ENCODE measurements at regions not wholly inside any gene's neighbourhood (a gene's known extent, or its start where the extent isn't known, plus 50 kb on each side); places are given as distances from the start of the nearest gene placed in this dataset.
"Not testable (repeated sequence)": the region's sequence is repeated elsewhere in the genome, so short reads cannot be mapped to it uniquely, and the experiment has no call there.

DNA sequence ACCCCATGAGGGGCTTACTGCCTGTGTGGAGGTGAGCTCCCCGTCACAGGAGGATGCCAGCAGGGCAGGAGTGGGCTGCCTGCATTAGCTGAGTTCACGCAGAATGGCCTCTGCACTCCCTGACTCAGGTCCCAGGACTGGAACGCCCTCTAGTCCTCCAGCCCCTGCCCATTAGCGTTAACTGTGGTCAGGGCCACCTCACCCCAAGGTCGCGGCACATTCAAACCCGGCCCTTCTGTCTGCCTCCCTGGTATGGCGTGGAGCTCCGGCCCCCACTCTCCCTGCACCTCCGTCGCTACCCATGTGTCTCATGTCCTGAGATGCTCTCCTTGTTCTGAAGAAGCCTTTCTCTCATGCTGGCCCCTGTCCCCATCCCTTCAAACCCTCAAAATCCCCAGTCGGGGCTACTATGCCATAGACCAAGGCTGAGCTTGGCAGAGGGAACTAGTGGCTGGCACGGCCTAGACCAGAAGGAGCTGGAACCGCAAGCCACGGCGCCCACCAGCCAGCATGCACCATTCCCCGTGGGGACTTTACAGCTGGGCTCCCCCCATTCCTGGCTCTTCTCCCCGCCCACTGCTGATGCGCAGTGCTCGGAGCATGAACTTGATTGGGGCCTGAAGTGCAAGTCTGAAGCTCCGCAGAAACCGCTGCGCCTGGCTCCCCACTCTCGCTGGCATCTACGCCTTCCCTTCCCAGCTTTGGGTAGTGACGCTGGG is 79.5 kb upstream of the RTL6 start:
- intact Hi-C loops (cut with micrococcal nuclease) = no loop called here

DNA sequence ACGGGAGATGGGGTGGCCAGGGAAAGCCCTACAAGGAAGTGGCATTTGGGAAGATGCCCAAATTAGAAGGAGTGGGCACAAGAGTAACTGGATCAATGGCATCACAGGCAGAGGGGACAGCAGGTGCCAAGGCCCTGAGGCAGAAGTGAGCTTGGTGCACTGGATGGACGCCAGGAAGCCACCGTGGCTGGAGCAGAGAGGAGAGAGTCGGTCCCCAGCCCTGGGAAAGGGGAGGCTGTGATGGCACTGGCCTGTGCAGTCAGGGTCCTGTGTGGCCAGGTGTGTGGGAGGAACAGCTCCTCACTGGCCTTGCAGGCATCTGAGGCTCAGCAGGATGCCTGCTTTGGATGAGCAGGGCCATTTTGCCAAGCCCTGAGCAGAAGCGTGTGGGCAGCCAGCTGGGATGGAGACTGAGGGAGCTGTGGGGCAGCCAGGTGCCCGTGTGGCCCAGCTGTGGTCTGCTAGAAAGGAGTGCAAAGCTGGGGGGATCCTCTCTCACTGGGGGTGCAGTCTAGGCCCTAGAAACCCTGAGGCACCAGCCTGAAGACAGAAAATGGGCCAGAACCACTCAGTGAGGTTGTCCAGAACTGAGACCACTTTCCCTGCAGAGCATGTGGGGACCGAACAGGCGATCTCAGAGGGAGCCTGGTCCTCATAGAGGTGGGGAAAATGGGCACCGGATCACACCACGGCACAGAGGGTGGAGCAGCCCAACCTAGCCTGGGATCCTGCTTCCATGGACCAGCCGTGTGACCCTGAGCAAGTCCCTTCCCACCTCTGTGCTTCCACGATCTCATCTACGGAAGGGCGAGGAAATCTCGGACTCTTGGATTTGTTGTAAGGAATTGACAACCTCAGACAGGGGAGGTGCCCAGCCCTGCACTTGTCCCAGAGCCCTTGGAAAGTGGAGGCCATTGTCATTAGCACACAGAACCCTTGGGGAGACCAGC is 78.6 kb upstream of the RTL6 start:
- intact Hi-C loops (cut with micrococcal nuclease) = no loop called here

DNA sequence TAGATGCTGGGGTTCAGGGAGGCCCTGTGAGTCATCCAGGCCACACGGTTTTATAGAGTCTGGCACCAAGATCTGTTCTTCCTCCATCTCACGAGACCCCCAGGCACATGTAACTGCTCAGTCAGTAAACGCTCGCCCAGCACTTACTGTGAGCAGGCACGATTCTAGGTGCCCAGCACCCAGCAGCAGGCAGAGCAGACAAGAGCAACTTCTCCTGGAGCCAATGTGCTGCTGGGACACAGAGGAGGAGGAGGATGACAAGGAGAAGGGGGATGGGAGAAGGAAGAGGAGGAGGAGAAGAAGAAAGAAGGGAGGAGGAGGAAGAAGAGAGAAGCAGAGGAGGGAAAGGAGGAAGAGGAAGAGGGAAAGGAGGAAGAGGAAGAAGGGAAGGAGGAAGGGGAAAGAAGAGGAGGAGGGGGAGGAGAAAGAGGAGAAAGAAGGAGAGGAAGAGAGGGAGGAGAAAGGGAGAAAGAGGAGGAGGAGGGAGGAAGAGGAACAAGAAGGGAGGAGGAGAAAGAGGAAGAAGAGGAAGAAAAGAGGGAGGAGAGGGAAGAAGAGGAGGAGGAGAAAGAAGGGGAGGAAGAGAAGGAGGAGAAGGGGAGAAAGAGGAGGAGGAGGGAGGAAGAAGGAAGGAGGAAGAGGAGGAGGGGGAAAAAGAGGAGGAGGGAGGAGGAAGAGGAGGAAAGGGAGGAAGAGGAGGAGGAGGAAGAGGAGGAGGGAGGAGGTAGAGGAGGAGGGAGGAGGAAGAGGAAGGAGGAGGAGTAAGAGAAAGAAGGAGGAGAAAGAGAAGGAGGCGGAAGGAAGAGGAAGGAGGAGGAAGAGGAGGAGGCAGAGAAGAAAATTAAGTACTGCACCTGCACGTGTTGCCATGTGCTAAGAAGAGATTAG is 77.6 kb upstream of the RTL6 start:
- intact Hi-C loops (cut with micrococcal nuclease) = no loop called here

- intact Hi-C loops (cut with micrococcal nuclease) = no loop called here
These were observed 76.8 kb upstream of the RTL6 start for GRCh38 chr22:44574640-44575380.

GRCh38 chr22:44574057-44574639 is 76.1 kb upstream of the RTL6 start:
- intact Hi-C loops (cut with micrococcal nuclease) = no loop called here

- intact Hi-C loops (cut with micrococcal nuclease) = no loop called here
These were observed 75.4 kb upstream of the RTL6 start for GRCh38 chr22:44573451-44573850.

- intact Hi-C loops (cut with micrococcal nuclease) = no loop called here
These were observed 74.6 kb upstream of the RTL6 start for GRCh38 chr22:44572414-44573207.

DNA sequence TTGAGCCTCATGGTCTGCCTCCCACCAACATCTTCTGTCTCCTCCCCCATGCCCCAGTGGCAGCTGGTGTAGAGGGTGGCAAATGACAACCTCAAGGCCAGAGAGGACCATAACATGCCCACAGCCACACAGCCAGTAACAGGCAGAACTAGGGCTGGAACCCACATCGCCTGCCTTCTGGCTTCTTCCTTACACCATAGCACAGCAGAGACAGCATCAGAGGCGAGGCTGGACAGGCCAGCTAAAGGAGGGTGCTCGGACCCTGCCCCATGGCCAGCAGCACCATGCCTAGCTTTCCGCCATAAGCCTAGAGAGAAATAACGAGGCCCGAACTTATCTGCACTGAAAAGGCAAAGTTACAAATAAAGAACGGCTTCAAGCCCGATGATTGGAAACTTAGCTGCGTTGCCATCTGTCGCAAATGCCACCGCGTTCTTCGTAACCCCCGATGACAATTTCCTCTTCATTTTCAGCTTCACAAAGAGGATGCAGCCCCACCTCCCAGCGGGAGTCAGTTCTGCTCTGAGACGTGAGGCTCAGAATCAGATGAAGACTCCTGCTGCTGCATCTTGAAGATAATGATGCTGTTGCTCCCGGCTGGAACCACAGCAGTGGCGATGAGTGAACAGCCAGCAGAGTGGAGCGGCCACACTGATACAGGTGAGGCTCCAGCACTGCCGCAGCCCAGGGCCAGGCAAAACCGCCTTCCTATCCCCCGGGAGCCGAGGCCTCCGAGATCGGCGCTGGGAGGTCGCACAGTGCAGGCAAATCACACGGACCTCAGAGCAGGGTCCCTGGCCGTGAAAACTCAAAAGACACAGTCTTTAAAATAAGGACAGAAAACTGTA is 73.8 kb upstream of the RTL6 start:
- intact Hi-C loops (cut with micrococcal nuclease) = no loop called here

DNA sequence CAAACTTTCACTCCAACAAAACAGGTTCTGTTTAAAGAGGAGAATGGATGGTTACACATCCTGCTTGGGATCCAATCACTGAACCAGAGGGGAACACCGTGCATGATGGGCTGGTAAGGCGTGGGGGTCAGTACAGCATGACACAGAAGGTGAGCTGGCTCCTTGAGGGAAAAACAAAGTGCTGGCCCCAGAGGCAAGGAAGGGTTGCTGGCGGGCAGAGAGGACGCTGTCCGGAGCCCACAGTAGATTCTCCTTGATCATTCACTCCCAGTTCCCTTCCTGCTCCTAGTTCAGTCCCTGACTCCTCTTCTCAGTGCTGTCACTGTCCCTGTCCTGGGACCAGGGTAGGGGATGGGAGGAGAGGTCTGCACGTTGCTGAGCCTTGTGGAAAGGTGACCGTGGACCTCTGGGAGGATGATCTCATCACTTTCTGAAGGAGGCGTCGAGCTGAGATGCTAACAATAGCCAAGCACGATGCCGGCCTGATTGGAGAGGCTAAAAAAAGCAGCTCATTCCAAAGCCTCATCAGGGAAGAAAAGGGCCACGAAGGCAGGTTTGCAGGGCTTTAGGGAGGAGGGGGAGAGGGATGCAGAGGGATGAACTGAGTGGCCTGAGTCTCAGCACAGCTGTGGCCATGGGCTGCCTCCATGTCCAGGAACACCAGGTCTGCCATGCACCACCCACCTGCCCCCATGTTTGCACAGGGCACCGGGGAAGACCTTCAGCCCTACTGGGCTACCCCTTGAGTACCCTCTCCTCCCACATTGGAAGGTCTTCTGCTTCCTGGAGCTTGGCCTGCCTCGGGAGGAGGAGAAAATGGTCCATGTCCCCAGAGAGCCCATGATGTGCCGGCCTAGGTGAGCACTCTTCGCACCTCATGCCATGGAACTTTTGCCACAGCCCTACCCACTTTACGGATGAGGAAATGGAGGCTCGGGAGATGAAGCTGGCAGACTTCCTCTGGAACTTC is 72.7 kb upstream of the RTL6 start:
- intact Hi-C loops (cut with micrococcal nuclease) = no loop called here

DNA sequence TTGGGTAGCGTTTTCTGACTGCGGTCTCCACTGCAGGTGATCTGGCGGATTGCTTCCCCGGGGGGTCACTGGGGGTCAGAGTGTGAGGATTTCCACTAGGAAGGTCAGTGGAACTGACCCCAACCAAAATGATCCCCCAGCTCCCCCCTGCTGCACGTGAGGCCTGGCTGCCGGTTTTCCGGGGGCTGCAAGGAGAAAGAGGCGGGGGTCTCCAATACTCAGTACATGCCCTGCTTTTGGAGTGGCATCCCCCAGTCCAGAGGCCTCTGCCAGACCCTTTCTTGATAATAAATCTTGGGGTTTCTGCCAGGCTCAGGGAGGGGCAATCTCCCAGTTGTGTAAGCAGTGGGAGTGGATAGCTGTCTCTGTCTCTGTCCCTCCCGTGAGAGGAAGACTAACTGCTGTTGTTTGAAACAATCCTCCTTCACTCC is 71.5 kb upstream of the RTL6 start:
- intact Hi-C loops (cut with micrococcal nuclease) = loop anchor here (2.0 to 5.0 kb wide), 2 partner anchors 58 to 577 kb away; no protein-coding TSS in a partner anchor

DNA sequence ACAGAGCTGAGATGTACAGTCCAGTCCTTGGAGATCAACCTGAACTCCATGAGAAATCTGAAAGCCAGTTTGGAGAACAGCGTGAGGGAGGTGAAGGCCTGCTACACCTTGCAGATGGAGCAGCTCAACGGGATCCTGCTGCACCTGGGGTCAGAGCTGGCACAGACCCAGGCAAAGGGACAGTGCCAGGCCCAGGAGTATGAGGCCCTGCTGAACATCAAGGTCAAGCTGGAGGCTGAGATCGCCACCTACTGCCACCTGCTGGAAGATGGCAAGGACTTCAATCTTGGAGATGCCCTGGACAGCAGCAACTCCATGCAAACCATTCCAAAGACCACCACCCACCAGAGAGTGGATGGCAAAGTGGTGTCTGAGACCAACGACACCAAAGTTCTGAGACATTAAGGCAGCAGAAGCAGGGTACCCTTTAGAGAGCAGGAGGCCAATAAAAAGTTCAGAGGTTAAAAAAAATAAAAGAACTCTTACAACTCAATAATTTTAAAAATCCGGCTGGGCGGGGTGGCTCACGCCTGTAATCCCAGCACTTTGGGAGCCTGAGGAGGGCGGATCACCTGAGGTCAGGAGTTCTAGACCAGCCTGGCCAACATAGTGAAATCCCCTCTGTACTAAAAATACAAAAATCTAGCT is 69.9 kb upstream of the RTL6 start:
- intact Hi-C loops (cut with micrococcal nuclease) = loop anchor here (1.0 to 5.0 kb wide), 3 partner anchors 59 to 575 kb away; no protein-coding TSS in a partner anchor

DNA sequence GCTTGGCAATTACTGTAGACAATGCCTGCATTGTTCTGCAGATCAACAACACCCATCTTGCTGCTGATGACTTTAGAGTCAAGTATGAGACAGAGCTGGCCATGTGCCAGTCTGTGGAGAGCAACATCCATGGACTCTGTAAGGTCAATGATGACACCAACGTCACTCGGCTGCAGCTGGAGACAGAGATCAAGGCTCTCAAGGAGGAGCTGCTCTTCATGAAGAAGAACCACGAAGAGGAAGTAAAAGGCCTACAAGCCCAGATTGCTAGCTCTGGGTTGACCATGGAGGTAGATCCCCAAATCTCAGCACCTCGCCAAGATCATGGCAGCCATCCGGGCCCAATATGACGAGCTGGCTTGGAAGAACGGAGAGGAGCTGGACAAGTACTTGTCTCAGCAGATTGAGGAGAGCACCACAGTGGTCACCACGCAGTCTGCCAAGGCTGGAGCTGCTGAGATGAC is 69.4 kb upstream of the RTL6 start:
- intact Hi-C loops (cut with micrococcal nuclease) = loop anchor here (5.0 kb wide), 1 partner anchor 60 kb away; no protein-coding TSS in a partner anchor

GRCh38 chr22:44566911-44567310 is 68.9 kb upstream of the RTL6 start:
- intact Hi-C loops (cut with micrococcal nuclease) = loop anchor here (5.0 kb wide), 1 partner anchor 60 kb away; no protein-coding TSS in a partner anchor

DNA sequence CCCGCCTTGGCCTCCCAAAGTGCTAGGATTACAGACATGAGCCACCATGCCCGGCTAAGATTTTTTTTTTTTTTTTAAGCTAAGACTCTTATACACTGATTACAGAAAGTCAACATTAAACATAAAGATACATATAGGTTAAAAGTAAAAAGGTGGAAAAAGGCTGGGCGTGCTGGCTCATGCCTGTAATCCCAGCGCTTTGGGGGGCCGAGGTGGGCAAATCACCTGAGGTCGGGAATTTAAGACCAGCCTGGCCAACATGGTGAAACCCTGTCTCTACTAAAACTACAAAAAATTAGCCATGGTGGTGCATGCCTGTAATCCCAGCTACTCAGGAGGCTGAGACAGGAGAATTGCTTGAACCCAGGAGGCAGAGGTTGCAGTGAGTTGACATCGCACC is 64.6 kb upstream of the RTL6 start:
- intact Hi-C loops (cut with micrococcal nuclease) = not testable (repeated sequence)

- intact Hi-C loops (cut with micrococcal nuclease) = no loop called here
These were observed 63.3 kb upstream of the RTL6 start for GRCh38 chr22:44561139-44561840.

DNA sequence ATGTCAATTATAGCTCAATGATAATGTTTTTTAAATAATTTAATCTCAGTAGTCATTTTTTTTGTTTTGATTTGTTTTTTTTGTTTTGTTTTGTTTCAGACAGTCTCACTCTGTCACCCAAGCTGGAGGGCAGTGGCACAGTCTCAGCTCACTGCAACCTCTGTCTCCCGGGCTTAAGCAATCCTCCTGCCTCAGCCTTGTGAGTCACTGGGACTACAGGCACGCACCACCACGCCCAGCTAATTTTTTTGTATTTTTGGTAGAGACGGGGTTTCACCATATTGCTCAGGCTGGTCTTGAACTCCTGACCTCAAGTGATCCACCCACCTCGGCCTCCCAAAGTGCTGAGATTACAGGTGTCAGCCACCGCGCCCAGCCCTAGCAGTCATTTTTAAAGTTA is 60.6 kb upstream of the RTL6 start:
- intact Hi-C loops (cut with micrococcal nuclease) = not testable (repeated sequence)
